HG02678 (cell line): ENCODE measurements at regions not wholly inside any gene's neighbourhood (a gene's known extent, or its start where the extent isn't known, plus 50 kb on each side); places are given as distances from the start of the nearest gene placed in this dataset.
"Not testable (repeated sequence)": the region's sequence is repeated elsewhere in the genome, so short reads cannot be mapped to it uniquely, and the experiment has no call there.

Experiments used
- ATAC-seq: cut with Tn5 transposase; IDR thresholded peaks from one replicate; pipeline ENCODE4 v1.9.1; 2021; ENCODE audit warnings: mild to moderate bottlenecking, moderate library complexity; ENCODE audit not compliant: unreplicated experiment

- no peak for ATAC-seq
Observed at GRCh38 chr1:213702703-213703102, 285.1 kb upstream of the PROX1 start.

GRCh38 chr1:213704941-213705340, 282.8 kb upstream of the PROX1 start:
- no peak for ATAC-seq

- not testable (repeated sequence) for ATAC-seq
Observed at GRCh38 chr1:213711833-213712490, 275.8 kb upstream of the PROX1 start.

GRCh38 chr1:213714645-213715044, 273.1 kb upstream of the PROX1 start:
- ATAC-seq = no peak

DNA sequence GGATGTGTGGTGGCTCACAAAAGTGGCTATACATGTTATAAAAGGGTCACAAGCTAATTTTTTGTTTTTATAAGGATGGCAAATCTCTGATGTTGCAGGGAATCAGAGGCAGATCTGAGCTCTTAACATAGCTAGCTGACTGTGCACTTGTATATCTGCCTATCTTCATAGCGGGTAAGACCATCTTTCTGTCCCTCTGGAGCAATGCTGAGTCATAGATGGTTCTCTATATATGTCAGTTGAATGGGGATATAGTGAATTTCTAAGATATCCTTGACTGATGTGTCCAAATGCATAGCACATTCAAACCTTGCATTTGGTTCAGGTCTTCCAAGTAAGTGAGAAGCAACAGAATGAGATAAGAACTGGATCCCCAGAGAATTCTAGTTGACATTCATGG, 272.6 kb upstream of the PROX1 start:
- no peak for ATAC-seq

DNA sequence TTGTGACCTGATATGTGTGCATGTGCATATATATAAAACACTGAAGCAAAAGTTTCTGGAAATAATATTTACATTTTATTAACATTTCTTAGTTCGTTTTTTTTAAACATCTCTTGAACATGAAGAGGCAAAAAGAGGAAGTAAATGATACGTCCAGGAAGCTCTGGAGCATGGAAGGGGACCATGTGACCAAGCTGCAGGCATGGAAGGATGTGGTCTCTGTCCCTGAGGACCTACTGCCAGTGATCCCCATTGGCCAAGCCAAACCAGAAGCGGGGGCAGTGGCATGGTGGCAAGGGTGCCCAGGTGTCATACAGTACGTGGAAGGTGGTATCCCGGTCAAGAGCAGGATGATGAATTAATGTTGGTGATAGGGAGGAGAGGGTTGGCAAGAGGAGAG, 268.3 kb upstream of the PROX1 start:
- ATAC-seq = no peak

DNA sequence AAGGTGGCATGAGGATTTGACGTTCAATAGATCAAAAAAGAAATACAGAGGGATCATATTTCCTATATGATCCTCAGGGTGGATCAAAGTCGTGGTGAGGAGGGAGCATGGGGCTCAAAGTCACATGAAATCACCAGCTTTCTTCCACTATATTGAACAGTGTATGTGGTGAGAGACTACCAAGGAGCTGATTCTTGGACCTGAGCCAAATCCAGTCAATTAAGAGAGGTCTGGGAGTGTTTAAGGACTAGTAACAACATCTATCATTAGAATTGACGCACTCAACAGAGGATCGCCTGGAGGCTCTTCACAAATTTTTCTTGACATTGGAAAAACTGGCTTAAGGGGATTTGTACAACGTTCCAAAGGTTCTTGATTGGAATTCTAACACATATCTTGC, 267.7 kb upstream of the PROX1 start:
- ATAC-seq = no peak

DNA sequence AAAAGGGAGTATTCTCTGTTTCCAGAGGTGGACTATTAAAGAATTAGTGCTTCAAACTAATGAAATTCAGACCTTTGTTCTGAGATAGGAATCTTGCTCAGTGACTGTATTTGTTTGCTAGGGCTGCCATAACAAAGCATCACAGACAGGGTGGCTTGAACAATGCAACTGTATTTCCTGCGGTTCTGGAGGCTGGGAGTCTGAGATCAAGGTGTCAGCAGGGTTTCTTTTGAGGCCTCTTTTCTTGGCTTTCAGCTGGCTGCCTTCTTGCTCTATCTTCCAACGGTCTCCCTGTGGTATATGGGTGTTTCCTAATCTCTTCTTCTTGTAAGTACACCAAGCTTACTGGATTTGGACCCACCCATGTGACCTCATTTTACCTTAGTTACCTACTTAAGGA, 264.6 kb upstream of the PROX1 start:
- no peak for ATAC-seq

GRCh38 chr1:213724640-213725536, 262.9 kb upstream of the PROX1 start:
- no peak for ATAC-seq

GRCh38 chr1:213727853-213728592, 259.8 kb upstream of the PROX1 start:
- no peak for ATAC-seq

GRCh38 chr1:213728593-213729536, 258.9 kb upstream of the PROX1 start:
- no peak for ATAC-seq

GRCh38 chr1:213733705-213734104, 254.1 kb upstream of the PROX1 start:
- no peak for ATAC-seq

- no peak for ATAC-seq
Observed at GRCh38 chr1:213737398-213738035, 250.3 kb upstream of the PROX1 start.

DNA sequence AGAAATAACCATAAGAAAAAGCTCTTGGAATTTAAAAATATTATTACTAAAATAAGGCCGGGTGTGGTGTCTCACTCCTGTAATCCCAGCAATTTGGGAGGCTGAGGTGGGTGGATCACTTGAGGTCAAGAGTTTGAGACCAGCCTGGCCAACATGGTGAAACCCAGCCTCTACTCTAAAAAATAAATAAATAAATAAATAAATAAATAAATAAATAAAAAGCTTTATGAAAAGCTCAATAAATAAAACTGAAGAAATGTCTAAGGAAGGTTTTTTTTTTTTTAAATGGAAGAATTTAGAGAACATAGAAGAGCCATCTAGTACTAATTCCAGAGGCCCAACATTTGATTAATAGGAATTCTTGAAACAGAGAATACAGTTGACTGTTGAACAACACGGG, 249.1 kb upstream of the PROX1 start:
- no peak for ATAC-seq

DNA sequence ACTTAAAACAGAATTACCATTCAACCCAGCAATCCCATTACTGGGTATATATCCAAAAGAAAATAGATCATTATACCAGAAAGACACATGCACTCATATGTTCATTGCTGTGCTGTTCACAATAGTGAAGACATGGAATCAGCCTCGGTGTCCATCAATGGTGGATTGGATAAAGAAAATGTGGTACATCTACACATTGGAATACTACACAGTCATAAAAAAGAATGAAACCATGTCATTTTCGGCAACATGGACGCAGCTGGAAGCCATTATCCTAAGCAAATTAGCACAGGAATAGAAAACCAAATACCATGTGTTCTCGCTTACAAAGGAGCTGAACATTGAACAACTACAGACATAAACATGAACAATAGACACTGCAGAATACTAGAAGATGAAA, 244.8 kb upstream of the PROX1 start:
- no peak for ATAC-seq

GRCh38 chr1:213744780-213745179, 243.0 kb upstream of the PROX1 start:
- ATAC-seq = no peak

DNA sequence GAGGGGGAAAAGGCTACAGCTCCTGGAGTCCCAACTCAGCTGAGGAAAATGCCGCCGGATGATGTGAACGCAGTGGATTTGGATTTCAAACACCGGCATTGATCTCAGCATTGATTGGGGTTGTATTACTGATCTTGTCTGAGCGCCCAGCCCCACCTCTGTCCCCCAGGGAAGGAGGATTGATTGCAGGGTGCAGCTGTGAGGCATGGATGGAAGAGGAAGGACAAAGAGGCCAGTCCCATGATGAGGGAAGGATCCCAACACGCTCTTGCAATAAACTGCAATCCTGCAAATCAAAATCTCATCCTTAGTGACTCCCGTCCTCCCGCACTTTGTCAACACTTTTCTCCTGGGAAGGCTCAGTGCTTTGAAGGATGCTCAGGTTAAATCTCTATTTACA, 242.3 kb upstream of the PROX1 start:
- ATAC-seq = no peak

DNA sequence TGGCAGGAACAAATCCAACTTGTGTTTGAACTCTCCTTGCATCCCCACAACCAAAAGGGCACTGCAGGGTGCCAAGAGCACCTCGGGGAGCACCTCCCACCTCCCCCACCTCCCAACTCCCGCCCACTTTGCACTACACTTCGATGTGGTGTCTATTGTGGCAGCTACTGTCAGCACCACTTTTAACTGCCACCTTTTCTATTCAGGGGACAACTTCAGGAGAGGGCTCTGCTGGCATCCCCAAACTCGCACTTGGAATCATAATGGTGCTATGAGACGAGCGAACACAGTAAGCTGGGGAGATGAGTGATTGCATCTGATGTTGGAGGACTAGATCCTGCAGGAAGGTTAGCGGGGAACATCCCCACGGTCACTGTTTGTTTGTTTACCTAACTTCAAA, 238.2 kb upstream of the PROX1 start:
- ATAC-seq = no peak

DNA sequence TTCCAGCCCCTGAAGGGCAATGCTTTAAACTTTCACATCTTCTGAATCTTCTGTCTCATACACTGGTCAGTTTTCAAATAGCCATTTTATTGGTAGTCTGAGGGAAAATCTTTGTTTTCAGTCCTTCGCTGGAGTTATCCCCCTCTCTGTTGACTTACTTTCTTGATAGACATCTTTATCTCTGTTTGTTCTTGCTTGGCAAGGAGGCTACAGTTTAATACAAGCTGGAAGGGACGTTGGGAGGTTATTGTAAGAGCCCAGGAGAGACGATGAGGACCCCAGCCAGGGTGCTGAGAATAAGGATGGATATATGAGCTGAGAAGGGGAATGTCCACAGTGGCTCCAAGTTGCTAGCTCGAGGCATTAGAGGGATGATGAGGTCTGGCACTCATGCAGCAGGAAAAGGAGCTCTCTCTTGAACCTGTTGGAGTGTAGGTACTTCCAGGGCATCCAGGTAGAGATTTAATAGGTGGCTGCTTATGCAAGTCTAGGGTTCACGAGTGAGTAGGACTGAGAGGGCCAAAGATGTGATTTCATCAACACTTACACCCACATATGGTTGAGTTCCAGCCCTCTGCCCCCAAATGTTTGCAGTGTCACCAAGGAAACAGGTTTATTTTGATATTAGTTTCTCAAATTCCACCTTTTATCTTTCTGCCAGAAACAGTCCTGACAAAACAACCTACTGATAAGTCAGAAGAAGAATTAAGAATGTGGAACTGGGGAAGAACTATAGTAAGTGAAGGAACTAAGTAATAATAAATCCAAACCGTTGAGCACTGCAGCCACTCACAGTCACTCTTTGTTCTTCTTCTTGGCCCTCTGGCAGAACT, 237.3 kb upstream of the PROX1 start:
- no peak for ATAC-seq
